ENCODE measurements at regions not wholly inside any gene's neighbourhood (a gene's known extent, or its start where the extent isn't known, plus 50 kb on each side); places are given as distances from the start of the nearest gene placed in this dataset.
"Not testable (repeated sequence)": the region's sequence is repeated elsewhere in the genome, so short reads cannot be mapped to it uniquely, and the experiment has no call there.

DNA sequence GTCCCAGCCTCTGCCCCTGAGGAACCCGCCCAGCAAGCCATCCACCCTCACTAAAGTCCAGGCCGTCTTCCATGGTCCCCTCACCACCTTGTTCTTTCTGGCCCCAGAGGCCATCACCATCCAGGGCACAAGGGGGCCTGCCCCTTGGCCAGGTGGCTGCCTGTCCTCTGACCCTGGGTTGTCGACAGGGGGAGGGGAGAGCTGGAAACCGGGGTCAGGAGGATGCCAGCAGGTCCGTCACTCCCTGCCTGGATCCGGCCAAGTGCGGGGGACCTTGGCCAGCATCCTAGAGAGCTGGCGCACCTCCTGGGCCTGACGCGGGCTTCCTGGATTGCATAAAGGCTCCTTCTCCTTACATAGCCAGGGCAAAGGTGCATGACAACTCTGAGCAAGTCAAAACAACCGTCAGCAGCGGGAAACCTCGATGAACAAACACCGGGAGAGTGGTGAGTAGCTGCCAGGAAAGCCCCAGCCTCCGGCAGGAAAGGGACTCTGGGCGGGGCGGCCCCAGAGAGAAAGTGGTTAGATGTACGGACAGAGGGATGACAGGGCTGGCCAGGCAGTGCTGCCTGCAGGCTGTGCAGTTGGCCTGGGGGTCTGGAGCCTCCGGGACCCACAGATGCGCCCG lies 4461.2 kb upstream of the TPTE start:
- DNase-seq (ENCODE audit: low read depth, low spot score): not testable (repeated sequence)

DNA sequence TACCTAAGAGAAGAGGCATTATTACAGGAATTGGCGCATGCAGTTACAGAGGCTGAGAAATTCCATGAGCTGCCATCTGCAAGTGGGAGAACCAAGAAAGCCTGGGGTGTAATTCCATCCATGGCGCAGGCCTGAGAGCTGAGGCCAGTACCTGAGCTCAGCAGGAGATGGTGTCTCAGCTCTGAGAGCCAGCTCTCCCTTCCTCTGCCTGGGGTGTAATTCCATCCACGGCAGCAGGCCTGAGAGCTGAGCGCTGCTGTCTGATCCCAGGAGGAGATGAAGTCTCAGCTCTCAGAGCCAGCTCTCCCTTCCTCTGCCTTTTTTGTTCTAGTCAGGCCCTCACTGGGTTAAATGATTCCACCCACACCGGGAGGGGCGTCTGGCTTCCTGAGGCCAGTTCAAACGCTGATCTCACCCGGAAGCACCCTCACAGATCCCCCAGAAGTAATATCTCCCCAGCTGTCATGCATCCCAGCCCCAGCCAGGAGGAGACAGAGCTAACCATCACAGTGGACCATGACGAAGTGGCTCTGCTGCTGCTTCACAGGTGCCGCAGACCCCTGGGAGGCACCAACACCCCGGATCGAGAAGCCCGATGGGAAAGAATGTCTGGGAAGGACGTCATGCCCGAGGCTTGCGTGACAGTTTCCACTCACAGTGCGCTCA lies 4454.9 kb upstream of the TPTE start:
- DNase-seq (ENCODE audit: low read depth, low spot score): not testable (repeated sequence)

- DNase-seq (ENCODE audit: low read depth, low spot score): not testable (repeated sequence)
These were observed 4453.1 kb upstream of the TPTE start for GRCh38 chr21:6068098-6068831.

- DNase-seq (ENCODE audit: low read depth, low spot score): not testable (repeated sequence)
These were observed 4451.2 kb upstream of the TPTE start for GRCh38 chr21:6070213-6070612.

GRCh38 chr21:6072691-6073090 lies 4448.7 kb upstream of the TPTE start:
- DNase-seq (ENCODE audit: low read depth, low spot score): not testable (repeated sequence)

GRCh38 chr21:6073993-6074705 lies 4447.2 kb upstream of the TPTE start:
- not testable (repeated sequence) for DNase-seq (ENCODE audit: low read depth, low spot score)

- not testable (repeated sequence) for DNase-seq (ENCODE audit: low read depth, low spot score)
These were observed 4446.4 kb upstream of the TPTE start for GRCh38 chr21:6074935-6075334.

GRCh38 chr21:6075627-6076208 lies 4445.7 kb upstream of the TPTE start:
- DNase-seq (ENCODE audit: low read depth, low spot score): not testable (repeated sequence)

- DNase-seq (ENCODE audit: low read depth, low spot score): not testable (repeated sequence)
These were observed 4444.0 kb upstream of the TPTE start for GRCh38 chr21:6077358-6077757.

- not testable (repeated sequence) for DNase-seq (ENCODE audit: low read depth, low spot score)
These were observed 4442.5 kb upstream of the TPTE start for GRCh38 chr21:6078902-6079301.

DNA sequence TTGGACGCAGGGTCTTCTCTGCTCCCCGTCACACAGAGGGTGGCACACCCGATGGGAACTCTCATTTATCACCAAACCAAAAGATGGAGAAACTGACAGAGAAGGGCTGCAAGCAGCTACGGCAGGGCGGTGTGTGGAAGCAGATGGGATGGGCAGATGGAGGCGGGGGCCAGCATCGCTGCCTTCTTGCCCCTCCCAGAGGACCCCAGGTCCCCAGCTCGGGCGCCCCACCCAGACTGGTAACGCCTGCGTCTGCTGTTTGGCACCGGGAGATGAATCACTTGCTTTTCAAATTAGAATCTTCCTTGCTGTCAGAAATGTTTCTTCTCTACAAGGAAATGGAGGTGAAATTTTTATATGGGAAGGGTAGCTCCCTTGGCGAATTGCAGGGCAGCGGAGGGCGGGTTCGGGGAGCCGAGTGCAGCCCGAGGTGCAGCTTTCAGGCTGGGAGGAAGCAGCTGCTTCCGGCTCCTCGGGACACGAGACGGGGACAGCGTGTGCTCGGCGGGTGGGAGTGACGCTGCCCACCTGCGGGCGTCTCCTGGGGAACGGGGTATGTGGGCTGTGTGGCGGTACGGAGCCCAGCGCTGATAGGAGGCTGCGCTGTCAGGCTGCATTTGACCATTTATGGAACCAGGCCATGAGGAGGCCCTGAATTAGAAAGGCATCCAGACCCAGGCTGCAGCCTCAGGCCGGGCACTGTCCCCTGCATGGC lies 4440.3 kb upstream of the TPTE start:
- DNase-seq (ENCODE audit: low read depth, low spot score): not testable (repeated sequence)

GRCh38 chr21:6082166-6082565 lies 4439.2 kb upstream of the TPTE start:
- not testable (repeated sequence) for DNase-seq (ENCODE audit: low read depth, low spot score)

DNA sequence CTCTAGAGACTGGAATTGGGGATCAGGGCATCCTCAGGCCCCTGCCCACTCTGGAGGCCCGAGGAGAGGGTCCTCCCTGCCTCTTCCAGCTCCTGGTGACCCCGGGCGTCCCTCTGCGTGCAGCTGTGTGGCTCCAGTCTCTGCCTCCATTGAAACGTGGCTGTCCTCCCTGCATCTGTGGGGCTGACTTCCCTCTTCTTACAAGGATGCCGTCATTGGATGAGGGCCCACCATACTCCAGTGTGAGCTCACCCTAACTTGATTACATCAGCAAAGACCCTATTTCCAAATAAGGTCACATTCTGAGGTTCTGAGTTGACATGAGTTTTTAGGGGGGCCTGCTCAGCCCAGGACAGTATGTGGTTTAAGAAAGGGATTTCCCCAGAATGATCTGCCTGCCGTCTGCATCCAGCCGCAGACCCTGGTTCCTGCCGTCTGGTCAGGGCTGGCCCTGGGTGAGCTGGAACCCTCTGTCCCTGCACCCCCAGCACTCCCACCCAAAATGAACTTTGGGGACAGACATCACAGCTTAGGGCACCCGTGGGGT lies 4437.7 kb upstream of the TPTE start:
- DNase-seq (ENCODE audit: low read depth, low spot score): not testable (repeated sequence)

DNA sequence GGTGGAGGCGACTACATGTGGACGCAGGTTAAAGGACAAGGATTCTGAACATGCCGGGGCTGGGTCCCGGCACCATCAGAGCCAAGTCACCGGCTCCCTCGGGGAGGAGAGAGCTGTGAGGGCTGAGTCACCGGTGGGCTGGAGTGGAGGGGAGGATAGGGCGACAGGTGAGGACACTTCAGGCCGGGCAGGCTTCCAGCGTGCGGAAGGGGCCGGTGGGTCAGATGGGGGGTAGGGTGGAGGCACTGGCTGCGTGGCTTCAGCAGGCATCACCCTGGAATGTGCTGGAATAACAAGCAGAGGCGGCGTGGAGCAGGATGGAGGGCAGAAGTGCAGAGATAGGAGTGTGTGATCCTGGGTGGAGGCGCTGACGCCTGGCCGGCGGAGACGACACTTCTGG lies 4435.3 kb upstream of the TPTE start:
- not testable (repeated sequence) for DNase-seq (ENCODE audit: low read depth, low spot score)

GRCh38 chr21:6087579-6088178 lies 4433.7 kb upstream of the TPTE start:
- DNase-seq (ENCODE audit: low read depth, low spot score): not testable (repeated sequence)

GRCh38 chr21:6090286-6090908 lies 4431.0 kb upstream of the TPTE start:
- not testable (repeated sequence) for DNase-seq (ENCODE audit: low read depth, low spot score)

GRCh38 chr21:6091335-6092027 lies 4429.9 kb upstream of the TPTE start:
- DNase-seq (ENCODE audit: low read depth, low spot score): not testable (repeated sequence)

DNA sequence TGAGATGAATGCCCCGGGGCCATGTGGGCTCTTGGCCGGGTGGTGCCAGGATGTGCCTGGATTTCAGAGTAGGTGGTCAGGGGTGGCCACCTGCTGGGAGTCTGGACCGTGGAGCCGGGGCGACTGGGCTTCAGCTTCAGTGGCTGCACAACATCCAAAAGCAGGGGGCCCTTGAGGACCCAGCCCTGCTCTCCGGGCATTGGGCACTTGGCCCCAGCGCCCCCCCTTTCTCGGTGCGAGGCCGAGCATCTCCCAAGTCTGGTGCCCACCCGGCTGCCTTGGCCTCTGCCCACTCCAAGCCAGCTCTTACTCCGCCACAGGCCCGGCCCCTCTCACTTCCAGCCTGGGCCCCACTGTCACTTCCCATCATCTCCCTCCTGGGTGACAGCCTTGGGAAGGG lies 4429.0 kb upstream of the TPTE start:
- not testable (repeated sequence) for DNase-seq (ENCODE audit: low read depth, low spot score)

- DNase-seq (ENCODE audit: low read depth, low spot score): not testable (repeated sequence)
These were observed 4428.0 kb upstream of the TPTE start for GRCh38 chr21:6093419-6093818.
